Fibroblast of villous mesenchyme (primary cell): ENCODE measurements at regions not wholly inside any gene's neighbourhood (a gene's known extent, or its start where the extent isn't known, plus 50 kb on each side); places are given as distances from the start of the nearest gene placed in this dataset.

Source experiments
- DNase-seq: peaks from one replicate; pipeline ENCODE4 v3.0.0-alpha.2; 2010; ENCODE audit warnings: low read depth
- H3K4me3 ChIP-seq: 2 replicates; pipeline ENCODE4 v1.5.1; 2011; ENCODE audit warnings: low read depth, mild to moderate bottlenecking, low read length
- CTCF ChIP-seq: IDR thresholded peaks from 2 replicates; pipeline ENCODE4 v1.5.1; 2012; ENCODE audit warnings: low read depth, mild to moderate bottlenecking, low read length; ENCODE audit not compliant: insufficient read depth

- no peak for TF ChIP-seq CTCF
- no peak overlapping the region for H3K4me3 ChIP-seq
- DNase-seq, result no peak
Measured at GRCh38 chr19:29305268-29305667, 92.3 kb upstream of the UQCRFS1 start.

- no peak for TF ChIP-seq CTCF
- DNase-seq, result no peak
- H3K4me3 ChIP-seq, result no peak overlapping the region
Measured at GRCh38 chr19:29308977-29309590, 96.1 kb upstream of the UQCRFS1 start.

GRCh38 chr19:29309637-29310036 lies 96.7 kb upstream of the UQCRFS1 start:
- no peak overlapping the region for H3K4me3 ChIP-seq
- no peak for DNase-seq
- TF ChIP-seq CTCF, result no peak

GRCh38 chr19:29311191-29311790 lies 98.3 kb upstream of the UQCRFS1 start:
- no peak overlapping the region for H3K4me3 ChIP-seq
- no peak for DNase-seq
- no peak for TF ChIP-seq CTCF

GRCh38 chr19:29315556-29316190 lies 102.7 kb upstream of the UQCRFS1 start:
- no peak for DNase-seq
- H3K4me3 ChIP-seq, result no peak overlapping the region
- no peak for TF ChIP-seq CTCF

GRCh38 chr19:29318581-29318980 lies 105.6 kb upstream of the UQCRFS1 start:
- TF ChIP-seq CTCF, result no peak
- no peak for DNase-seq
- no peak overlapping the region for H3K4me3 ChIP-seq
